Cardiac fibroblast (primary cell): ENCODE measurements at regions not wholly inside any gene's neighbourhood (a gene's known extent, or its start where the extent isn't known, plus 50 kb on each side); places are given as distances from the start of the nearest gene placed in this dataset.
"Not testable (repeated sequence)": the region's sequence is repeated elsewhere in the genome, so short reads cannot be mapped to it uniquely, and the experiment has no call there.

Experiments used
- DNase-seq, 2 donors: peaks; one replicate each; pipeline versions ENCODE4 v3.0.0 to v3.0.0-alpha.2; 2010; ENCODE audit warnings: low read depth in 2 of 2
- H3K4me3 ChIP-seq, 2 donors: replicated peaks in 1 of 2; 1 replicate in 1 of 2; 2 replicates in 1 of 2; pipeline ENCODE4 v1.5.1; 2011; ENCODE audit warnings: low read depth in 2 of 2, low read length in 2 of 2, mild to moderate bottlenecking in 2 of 2, moderate library complexity in 1 of 2
- CTCF ChIP-seq: IDR thresholded peaks from one replicate; pipeline ENCODE4 v1.5.1; 2011; ENCODE audit warnings: low read depth, mild to moderate bottlenecking, low read length, inconsistent platforms

GRCh38 chr7:127317447-127317961 is 64.8 kb upstream of the GRM8 start:
- DNase-seq = peak; percentile 82 to 94
- TF ChIP-seq CTCF = no peak
- no peak overlapping the region for H3K4me3 ChIP-seq

- not testable (repeated sequence) for H3K4me3 ChIP-seq, DNase-seq
Measured at GRCh38 chr7:127316819-127317218, 64.1 kb upstream of the GRM8 start.

GRCh38 chr7:127304087-127304486 is 51.3 kb upstream of the GRM8 start:
- TF ChIP-seq CTCF = no peak
- DNase-seq = no peak
- H3K4me3 ChIP-seq = no peak overlapping the region

GRCh38 chr7:127303102-127303501 is 50.4 kb upstream of the GRM8 start:
- no peak for TF ChIP-seq CTCF
- no peak overlapping the region for H3K4me3 ChIP-seq
- no peak for DNase-seq
